ENCODE measurements at regions not wholly inside any gene's neighbourhood (a gene's known extent, or its start where the extent isn't known, plus 50 kb on each side); places are given as distances from the start of the nearest gene placed in this dataset.

DNA sequence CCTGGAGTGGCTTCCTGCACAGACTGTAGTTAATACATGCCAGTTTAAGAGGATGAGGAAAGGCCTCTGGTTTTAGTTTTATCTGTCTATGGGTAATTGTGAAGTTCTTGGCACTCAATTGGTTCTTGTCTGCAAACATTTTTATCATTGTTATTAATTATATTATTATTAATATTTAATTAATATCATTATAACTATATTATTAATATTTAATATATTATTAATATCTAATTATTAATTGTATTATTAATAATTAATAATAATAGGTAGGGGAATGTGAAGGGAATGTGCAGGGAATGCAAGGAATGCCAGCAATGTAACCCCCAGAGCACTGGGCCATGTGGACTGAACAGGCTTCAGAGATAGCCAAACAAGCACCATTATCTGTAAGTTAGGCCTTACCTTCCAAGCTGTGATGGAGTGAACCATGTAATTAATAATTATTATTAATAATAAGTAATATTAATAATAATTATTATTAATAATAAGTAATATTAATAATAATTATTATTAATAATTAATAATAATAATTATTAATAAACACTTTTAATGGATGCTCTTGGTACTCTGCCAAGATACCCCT, 79.8 kb upstream of the NMNAT3 start:
- no peak for DNase-seq (ENCODE audit: low read depth in 1 of 2, low spot score in 1 of 2)
- H3K27ac ChIP-seq (replicated peaks), result no peak overlapping the region
- no peak overlapping the region for H3K4me3 ChIP-seq (replicated peaks; ENCODE audit: insufficient read depth, low read length)
- no peaks in the 10 kb centered on the region for H3K27me3 ChIP-seq (ENCODE audit: insufficient read depth, poor library complexity, severe bottlenecking)
- TF ChIP-seq GABPA (IDR thresholded peaks at IDR 0.05; ENCODE audit: low read depth) (no peak), POLR2AphosphoS5 (IDR thresholded peaks at IDR 0.05; ENCODE audit: low read depth) (no peak), SPI1 (IDR thresholded peaks at IDR 0.05; ENCODE audit: borderline replicate concordance, low read depth) (no peak)
- TF ChIP-seq, protein P1, sequence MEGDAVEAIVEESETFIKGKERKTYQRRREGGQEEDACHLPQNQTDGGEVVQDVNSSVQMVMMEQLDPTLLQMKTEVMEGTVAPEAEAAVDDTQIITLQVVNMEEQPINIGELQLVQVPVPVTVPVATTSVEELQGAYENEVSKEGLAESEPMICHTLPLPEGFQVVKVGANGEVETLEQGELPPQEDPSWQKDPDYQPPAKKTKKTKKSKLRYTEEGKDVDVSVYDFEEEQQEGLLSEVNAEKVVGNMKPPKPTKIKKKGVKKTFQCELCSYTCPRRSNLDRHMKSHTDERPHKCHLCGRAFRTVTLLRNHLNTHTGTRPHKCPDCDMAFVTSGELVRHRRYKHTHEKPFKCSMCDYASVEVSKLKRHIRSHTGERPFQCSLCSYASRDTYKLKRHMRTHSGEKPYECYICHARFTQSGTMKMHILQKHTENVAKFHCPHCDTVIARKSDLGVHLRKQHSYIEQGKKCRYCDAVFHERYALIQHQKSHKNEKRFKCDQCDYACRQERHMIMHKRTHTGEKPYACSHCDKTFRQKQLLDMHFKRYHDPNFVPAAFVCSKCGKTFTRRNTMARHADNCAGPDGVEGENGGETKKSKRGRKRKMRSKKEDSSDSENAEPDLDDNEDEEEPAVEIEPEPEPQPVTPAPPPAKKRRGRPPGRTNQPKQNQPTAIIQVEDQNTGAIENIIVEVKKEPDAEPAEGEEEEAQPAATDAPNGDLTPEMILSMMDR (IDR thresholded peaks at IDR 0.05; ENCODE audit: insufficient read depth, low read length), result no peak
- TF ChIP-seq, protein P2, sequence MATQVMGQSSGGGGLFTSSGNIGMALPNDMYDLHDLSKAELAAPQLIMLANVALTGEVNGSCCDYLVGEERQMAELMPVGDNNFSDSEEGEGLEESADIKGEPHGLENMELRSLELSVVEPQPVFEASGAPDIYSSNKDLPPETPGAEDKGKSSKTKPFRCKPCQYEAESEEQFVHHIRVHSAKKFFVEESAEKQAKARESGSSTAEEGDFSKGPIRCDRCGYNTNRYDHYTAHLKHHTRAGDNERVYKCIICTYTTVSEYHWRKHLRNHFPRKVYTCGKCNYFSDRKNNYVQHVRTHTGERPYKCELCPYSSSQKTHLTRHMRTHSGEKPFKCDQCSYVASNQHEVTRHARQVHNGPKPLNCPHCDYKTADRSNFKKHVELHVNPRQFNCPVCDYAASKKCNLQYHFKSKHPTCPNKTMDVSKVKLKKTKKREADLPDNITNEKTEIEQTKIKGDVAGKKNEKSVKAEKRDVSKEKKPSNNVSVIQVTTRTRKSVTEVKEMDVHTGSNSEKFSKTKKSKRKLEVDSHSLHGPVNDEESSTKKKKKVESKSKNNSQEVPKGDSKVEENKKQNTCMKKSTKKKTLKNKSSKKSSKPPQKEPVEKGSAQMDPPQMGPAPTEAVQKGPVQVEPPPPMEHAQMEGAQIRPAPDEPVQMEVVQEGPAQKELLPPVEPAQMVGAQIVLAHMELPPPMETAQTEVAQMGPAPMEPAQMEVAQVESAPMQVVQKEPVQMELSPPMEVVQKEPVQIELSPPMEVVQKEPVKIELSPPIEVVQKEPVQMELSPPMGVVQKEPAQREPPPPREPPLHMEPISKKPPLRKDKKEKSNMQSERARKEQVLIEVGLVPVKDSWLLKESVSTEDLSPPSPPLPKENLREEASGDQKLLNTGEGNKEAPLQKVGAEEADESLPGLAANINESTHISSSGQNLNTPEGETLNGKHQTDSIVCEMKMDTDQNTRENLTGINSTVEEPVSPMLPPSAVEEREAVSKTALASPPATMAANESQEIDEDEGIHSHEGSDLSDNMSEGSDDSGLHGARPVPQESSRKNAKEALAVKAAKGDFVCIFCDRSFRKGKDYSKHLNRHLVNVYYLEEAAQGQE (IDR thresholded peaks at IDR 0.05; ENCODE audit: insufficient replicate concordance, low read depth), result no peak

- TF ChIP-seq POLR2AphosphoS5 (IDR thresholded peaks at IDR 0.05; ENCODE audit: low read depth) (no peak), GABPA (IDR thresholded peaks at IDR 0.05; ENCODE audit: low read depth) (no peak), SPI1 (IDR thresholded peaks at IDR 0.05; ENCODE audit: borderline replicate concordance, low read depth) (no peak)
- TF ChIP-seq, protein P1 (IDR thresholded peaks at IDR 0.05; ENCODE audit: insufficient read depth, low read length), result no peak
- TF ChIP-seq, protein P2 (IDR thresholded peaks at IDR 0.05; ENCODE audit: insufficient replicate concordance, low read depth), result no peak
- no peak for DNase-seq (ENCODE audit: low read depth in 1 of 2, low spot score in 1 of 2)
- Histone ChIP-seq H3K27ac (replicated peaks) (no peak overlapping the region), H3K27me3 (ENCODE audit: insufficient read depth, poor library complexity, severe bottlenecking) (no peaks in the 10 kb centered on the region), H3K4me3 (replicated peaks; ENCODE audit: insufficient read depth, low read length) (no peak overlapping the region)
These were observed 78.8 kb upstream of the NMNAT3 start for GRCh38 chr3:139756529-139757103.

DNA sequence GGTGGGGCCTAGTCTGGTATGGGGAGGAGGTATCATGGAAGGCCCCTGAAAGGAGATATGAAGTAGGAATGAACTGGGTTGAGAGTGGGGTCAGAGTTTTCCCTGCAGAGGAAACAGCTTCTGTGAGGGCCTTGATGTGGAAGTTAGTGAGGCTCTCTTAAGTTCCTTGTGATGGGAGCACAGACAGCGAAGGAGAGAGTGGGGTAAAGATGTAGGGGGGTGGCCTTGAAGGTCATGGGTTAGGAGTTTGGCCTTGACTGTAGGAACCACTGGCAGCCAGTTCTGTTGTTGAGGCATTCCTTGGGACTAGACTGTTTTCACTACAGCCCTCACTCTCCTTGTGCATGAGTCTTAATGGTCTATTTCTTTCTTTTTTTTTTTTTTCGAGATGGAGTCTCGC, 77.8 kb upstream of the NMNAT3 start:
- TF ChIP-seq GABPA (IDR thresholded peaks at IDR 0.05; ENCODE audit: low read depth), result no peak
- TF ChIP-seq, protein P2 (IDR thresholded peaks at IDR 0.05; ENCODE audit: insufficient replicate concordance, low read depth), result no peak
- TF ChIP-seq POLR2AphosphoS5 (IDR thresholded peaks at IDR 0.05; ENCODE audit: low read depth), result no peak
- TF ChIP-seq, protein P1 (IDR thresholded peaks at IDR 0.05; ENCODE audit: insufficient read depth, low read length), result no peak
- Histone ChIP-seq H3K27ac (replicated peaks) (no peak overlapping the region), H3K27me3 (ENCODE audit: insufficient read depth, poor library complexity, severe bottlenecking) (no peaks in the 10 kb centered on the region), H3K4me3 (replicated peaks; ENCODE audit: insufficient read depth, low read length) (no peak overlapping the region)
- DNase-seq (ENCODE audit: low read depth in 1 of 2, low spot score in 1 of 2), result no peak

Data from HL-60 (cell line).